MM.1S (cell line): ENCODE measurements at regions not wholly inside any gene's neighbourhood (a gene's known extent, or its start where the extent isn't known, plus 50 kb on each side); places are given as distances from the start of the nearest gene placed in this dataset.

Source experiments
- DNase-seq: peaks from one replicate; pipeline ENCODE4 v3.0.0-alpha.2; 2015
- H2AFZ ChIP-seq: fragments of 300-600 bp; sonication (generic); 2 replicates; pipeline ENCODE4 v1.6.0; 2016; ENCODE audit warnings: antibody characterized with exemption, low read length
- H3F3A ChIP-seq: fragments of 300-600 bp; sonication (generic); 2 replicates; pipeline ENCODE4 v1.6.1; 2016; ENCODE audit warnings: mild to moderate bottlenecking, antibody characterized with exemption, low read length, moderate library complexity, mixed read lengths; ENCODE audit not compliant: insufficient read depth
- H3K27ac ChIP-seq: fragments of 300-600 bp; sonication (generic); 2 replicates; pipeline ENCODE4 v1.5.1; 2016; ENCODE audit warnings: mild to moderate bottlenecking, low read length
- H3K27me3 ChIP-seq: fragments of 300-600 bp; sonication (generic); replicated peaks from 2 replicates; pipeline ENCODE4 v1.6.0; 2016; ENCODE audit warnings: low read length; ENCODE audit not compliant: insufficient read depth
- H3K36me3 ChIP-seq: fragments of 300-600 bp; sonication (generic); replicated peaks from 2 replicates; pipeline ENCODE4 v1.6.1; 2016; ENCODE audit warnings: mild to moderate bottlenecking, low read length, mixed read lengths; ENCODE audit not compliant: insufficient read depth
- H3K4me1 ChIP-seq: fragments of 300-600 bp; sonication (generic); 2 replicates; pipeline ENCODE4 v1.6.1; 2016; ENCODE audit warnings: low read length, mixed read lengths
- H3K4me2 ChIP-seq: fragments of 300-600 bp; sonication (generic); 2 replicates; pipeline ENCODE4 v1.6.0; 2016; ENCODE audit warnings: low read depth, low read length
- H3K4me3 ChIP-seq: fragments of 300-600 bp; sonication (generic); 2 replicates; pipeline ENCODE4 v1.5.1; 2016; ENCODE audit warnings: low read length, mixed read lengths
- H3K79me2 ChIP-seq: fragments of 300-600 bp; sonication (generic); 2 replicates; pipeline ENCODE4 v1.6.1; 2016; ENCODE audit warnings: mixed run types, low read length, mixed read lengths
- H3K9ac ChIP-seq: fragments of 300-600 bp; sonication (generic); 2 replicates; pipeline ENCODE4 v1.6.1; 2016; ENCODE audit warnings: low read length, mixed read lengths
- H3K9me2 ChIP-seq: fragments of 300-600 bp; sonication (generic); replicated peaks from 2 replicates; pipeline ENCODE4 v1.6.1; 2016; ENCODE audit warnings: mild to moderate bottlenecking, low read length, mixed read lengths; ENCODE audit not compliant: insufficient read depth
- H3K9me3 ChIP-seq: fragments of 300-600 bp; sonication (generic); replicated peaks from 2 replicates; pipeline ENCODE4 v1.6.1; 2016; ENCODE audit warnings: mild to moderate bottlenecking, low read length, mixed read lengths; ENCODE audit not compliant: insufficient read depth
- H4K20me1 ChIP-seq: fragments of 300-600 bp; sonication (generic); 2 replicates; pipeline ENCODE4 v1.6.1; 2016; ENCODE audit warnings: mild to moderate bottlenecking, low read length, moderate library complexity, mixed read lengths; ENCODE audit not compliant: insufficient read depth
- CTCF ChIP-seq: fragments of 300-600 bp; sonication (generic); IDR thresholded peaks from 2 replicates; pipeline ENCODE4 v1.5.1; 2016; ENCODE audit warnings: antibody characterized with exemption, low read length, mixed read lengths
- EZH2 ChIP-seq: fragments of 300-600 bp; sonication (generic); optimal IDR thresholded peaks from 2 replicates; pipeline ENCODE3; 2017; ENCODE audit warnings: low read depth, mild to moderate bottlenecking, antibody characterized with exemption, low read length, mixed read lengths
- EZH2phosphoT487 ChIP-seq: fragments of 300-600 bp; sonication (generic); IDR thresholded peaks from 2 replicates; pipeline ENCODE4 v1.6.1; 2018; ENCODE audit warnings: antibody characterized with exemption, low read length

- H3K27ac ChIP-seq, result no peak overlapping the region
- no peaks in the 10 kb centered on the region for H3K27me3 ChIP-seq
- no peaks in the 10 kb centered on the region for H3K9me3 ChIP-seq
- H3K9ac ChIP-seq, result no peak overlapping the region
- H3K9me2 ChIP-seq, result no peaks in the 10 kb centered on the region
- no peaks in the 10 kb centered on the region for H3K4me1 ChIP-seq
- no peak overlapping the region for H3K4me2 ChIP-seq
- H3K4me3 ChIP-seq, result no peak overlapping the region
- H3F3A ChIP-seq, result no peaks in the 10 kb centered on the region
- no peak for DNase-seq
- TF ChIP-seq EZH2 (no peak), EZH2phosphoT487 (no peak), CTCF (no peak)
- no peak overlapping the region for H2AFZ ChIP-seq
- no peaks in the 10 kb centered on the region for H3K36me3 ChIP-seq
- H4K20me1 ChIP-seq, result no peaks in the 10 kb centered on the region
- no peaks in the 10 kb centered on the region for H3K79me2 ChIP-seq
Observed at GRCh38 chr20:56773749-56774148, 144.6 kb downstream of the TFAP2C start.

- Histone ChIP-seq H3K9me3 (no peaks in the 10 kb centered on the region), H3K79me2 (no peaks in the 10 kb centered on the region), H3F3A (no peaks in the 10 kb centered on the region), H3K9ac (no peak overlapping the region), H3K4me3 (no peak overlapping the region), H3K36me3 (no peaks in the 10 kb centered on the region), H3K27ac (no peak overlapping the region), H3K27me3 (no peaks in the 10 kb centered on the region), H3K4me1 (no peaks in the 10 kb centered on the region), H2AFZ (no peak overlapping the region), H3K4me2 (no peak overlapping the region), H3K9me2 (no peaks in the 10 kb centered on the region), H4K20me1 (no peaks in the 10 kb centered on the region)
- DNase-seq, result no peak
- TF ChIP-seq EZH2, result no peak
- no peak for TF ChIP-seq EZH2phosphoT487
- no peak for TF ChIP-seq CTCF
Observed at GRCh38 chr20:56774873-56775272, 145.8 kb downstream of the TFAP2C start.

- no peak overlapping the region for H3K27ac ChIP-seq
- no peak for DNase-seq
- H3K9ac ChIP-seq, result no peak overlapping the region
- no peaks in the 10 kb centered on the region for H3K27me3 ChIP-seq
- H3K79me2 ChIP-seq, result no peaks in the 10 kb centered on the region
- H3K9me2 ChIP-seq, result no peaks in the 10 kb centered on the region
- H3K4me1 ChIP-seq, result no peaks in the 10 kb centered on the region
- no peaks in the 10 kb centered on the region for H3K36me3 ChIP-seq
- H3K9me3 ChIP-seq, result no peaks in the 10 kb centered on the region
- no peak overlapping the region for H3K4me3 ChIP-seq
- H3F3A ChIP-seq, result no peaks in the 10 kb centered on the region
- no peak overlapping the region for H2AFZ ChIP-seq
- no peak overlapping the region for H3K4me2 ChIP-seq
- no peaks in the 10 kb centered on the region for H4K20me1 ChIP-seq
- no peak for TF ChIP-seq EZH2phosphoT487
- no peak for TF ChIP-seq EZH2
- no peak for TF ChIP-seq CTCF
Observed at GRCh38 chr20:56776345-56776744, 147.2 kb downstream of the TFAP2C start.
